ENCODE measurements at regions not wholly inside any gene's neighbourhood (a gene's known extent, or its start where the extent isn't known, plus 50 kb on each side); places are given as distances from the start of the nearest gene placed in this dataset.

- no peak for DNase-seq (ENCODE audit: low read depth in 4 of 4, low spot score in 1 of 4)
These were observed 84.6 kb upstream of the FSTL4 start for GRCh38 chr5:133696782-133697507.

GRCh38 chr5:133696006-133696584 lies 83.8 kb upstream of the FSTL4 start:
- no peak for DNase-seq (ENCODE audit: low read depth in 4 of 4, low spot score in 1 of 4)

- no peak for DNase-seq (ENCODE audit: low read depth in 4 of 4, low spot score in 1 of 4)
These were observed 82.0 kb upstream of the FSTL4 start for GRCh38 chr5:133694181-133694831.

GRCh38 chr5:133691448-133691847 lies 79.1 kb upstream of the FSTL4 start:
- no peak for DNase-seq (ENCODE audit: low read depth in 4 of 4, low spot score in 1 of 4)

- no peak for DNase-seq (ENCODE audit: low read depth in 4 of 4, low spot score in 1 of 4)
These were observed 78.4 kb upstream of the FSTL4 start for GRCh38 chr5:133690746-133691145.

GRCh38 chr5:133688391-133688790 lies 76.0 kb upstream of the FSTL4 start:
- DNase-seq (ENCODE audit: low read depth in 4 of 4, low spot score in 1 of 4): no peak

- DNase-seq (ENCODE audit: low read depth in 4 of 4, low spot score in 1 of 4): no peak
These were observed 75.1 kb upstream of the FSTL4 start for GRCh38 chr5:133687212-133688061.

- DNase-seq (ENCODE audit: low read depth in 4 of 4, low spot score in 1 of 4): no peak
These were observed 74.2 kb upstream of the FSTL4 start for GRCh38 chr5:133686566-133686965.

GRCh38 chr5:133685402-133686018 lies 73.2 kb upstream of the FSTL4 start:
- no peak for DNase-seq (ENCODE audit: low read depth in 4 of 4, low spot score in 1 of 4)

GRCh38 chr5:133683646-133684596 lies 71.6 kb upstream of the FSTL4 start:
- no peak for DNase-seq (ENCODE audit: low read depth in 4 of 4, low spot score in 1 of 4)

GRCh38 chr5:133682451-133682850 lies 70.1 kb upstream of the FSTL4 start:
- no peak for DNase-seq (ENCODE audit: low read depth in 4 of 4, low spot score in 1 of 4)

GRCh38 chr5:133681896-133682295 lies 69.6 kb upstream of the FSTL4 start:
- DNase-seq (ENCODE audit: low read depth in 4 of 4, low spot score in 1 of 4): no peak

- no peak for DNase-seq (ENCODE audit: low read depth in 4 of 4, low spot score in 1 of 4)
These were observed 68.7 kb upstream of the FSTL4 start for GRCh38 chr5:133680830-133681565.

- DNase-seq (ENCODE audit: low read depth in 4 of 4, low spot score in 1 of 4): no peak
These were observed 67.2 kb upstream of the FSTL4 start for GRCh38 chr5:133679534-133679933.

- no peak for DNase-seq (ENCODE audit: low read depth in 4 of 4, low spot score in 1 of 4)
These were observed 63.2 kb upstream of the FSTL4 start for GRCh38 chr5:133675376-133676154.

- DNase-seq (ENCODE audit: low read depth in 4 of 4, low spot score in 1 of 4): no peak
These were observed 58.0 kb upstream of the FSTL4 start for GRCh38 chr5:133670336-133670735.

- DNase-seq (ENCODE audit: low read depth in 4 of 4, low spot score in 1 of 4): no peak
These were observed 57.1 kb upstream of the FSTL4 start for GRCh38 chr5:133669472-133669871.

- DNase-seq (ENCODE audit: low read depth in 4 of 4, low spot score in 1 of 4): no peak
These were observed 56.1 kb upstream of the FSTL4 start for GRCh38 chr5:133668458-133668857.

GRCh38 chr5:133667217-133667616 lies 54.9 kb upstream of the FSTL4 start:
- no peak for DNase-seq (ENCODE audit: low read depth in 4 of 4, low spot score in 1 of 4)
